Fibroblast of lung (primary cell): ENCODE measurements at regions not wholly inside any gene's neighbourhood (a gene's known extent, or its start where the extent isn't known, plus 50 kb on each side); places are given as distances from the start of the nearest gene placed in this dataset.

Source experiments
- DNase-seq, 2 donors: peaks; one replicate each; pipeline versions ENCODE4 v3.0.0 to v3.0.0-alpha.2; 2010; ENCODE audit warnings: low read depth in 2 of 2
- H2AFZ ChIP-seq: 2 replicates; pipeline ENCODE4 v1.5.1; 2012; ENCODE audit warnings: low read length, control low read depth, inconsistent platforms
- H3K27ac ChIP-seq: 2 replicates; pipeline ENCODE4 v1.5.1; 2011; ENCODE audit warnings: low read length, control low read depth; ENCODE audit not compliant: insufficient read depth
- H3K27me3 ChIP-seq: 2 replicates; pipeline ENCODE4 v1.5.1; 2011; ENCODE audit warnings: mild to moderate bottlenecking, low read length; ENCODE audit not compliant: control insufficient read depth, insufficient read depth
- H3K36me3 ChIP-seq: 2 replicates; pipeline ENCODE4 v1.5.1; 2011; ENCODE audit warnings: low read length; ENCODE audit not compliant: control insufficient read depth, insufficient read depth
- H3K4me1 ChIP-seq: 2 replicates; pipeline ENCODE4 v1.5.1; 2011; ENCODE audit warnings: low read length; ENCODE audit not compliant: control insufficient read depth, insufficient read depth; ENCODE audit errors: extremely low read depth
- H3K4me2 ChIP-seq: 2 replicates; pipeline ENCODE4 v1.5.1; 2011; ENCODE audit warnings: low read length, control low read depth; ENCODE audit not compliant: insufficient read depth; ENCODE audit errors: extremely low read depth
- H3K4me3 ChIP-seq, 4 experiments: fragments of 200-600 bp in 1 of 4; sonication (generic) in 1 of 4; replicated peaks in 1 of 4; 2 replicates each; pipeline ENCODE4 v1.5.1; 2011 to 2016; ENCODE audit warnings: low read length in 4 of 4, low read depth in 3 of 4, mild to moderate bottlenecking in 3 of 4, control low read depth in 2 of 4, inconsistent platforms in 1 of 4, mixed read lengths in 1 of 4; ENCODE audit not compliant: insufficient read depth in 1 of 4; ENCODE audit errors: control extremely low read depth in 1 of 4
- H3K79me2 ChIP-seq: 2 replicates; pipeline ENCODE4 v1.5.1; 2012; ENCODE audit warnings: mild to moderate bottlenecking, low read length, inconsistent platforms; ENCODE audit not compliant: control insufficient read depth, insufficient read depth
- H3K9ac ChIP-seq: 2 replicates; pipeline ENCODE4 v1.5.1; 2011; ENCODE audit warnings: mild to moderate bottlenecking, low read length, control low read depth; ENCODE audit not compliant: insufficient read depth
- H3K9me3 ChIP-seq: 2 replicates; pipeline ENCODE4 v1.5.1; 2012; ENCODE audit warnings: low read depth, low read length; ENCODE audit not compliant: control insufficient read depth, insufficient read depth
- H4K20me1 ChIP-seq: 2 replicates; pipeline ENCODE4 v1.5.1; 2011; ENCODE audit warnings: low read length; ENCODE audit not compliant: control insufficient read depth, insufficient read depth; ENCODE audit errors: extremely low read depth
- EZH2 ChIP-seq: IDR thresholded peaks from 2 replicates; pipeline ENCODE4 v1.5.1; 2012; ENCODE audit warnings: low read length, control low read depth, mild to moderate bottlenecking; ENCODE audit errors: missing control alignments
- TF ChIP-seq, protein P1 (sequence below), 2 donors: IDR thresholded peaks in 1 of 2; conservative IDR thresholded peaks in 1 of 2; 1 replicate in 1 of 2; 2 replicates in 1 of 2; pipeline ENCODE4 v1.5.1; 2011 to 2012; ENCODE audit warnings: low read length in 2 of 2, control low read depth in 1 of 2, inconsistent platforms in 1 of 2, low read depth in 1 of 2, mild to moderate bottlenecking in 1 of 2

- H3K9ac ChIP-seq = no peak overlapping the region
These were observed 333.2 kb upstream of the CHORDC1 start for GRCh38 chr11:90556026-90556425.

GRCh38 chr11:90555477-90555876, 332.6 kb upstream of the CHORDC1 start:
- H3K27me3 ChIP-seq = no peaks in the 10 kb centered on the region
- no peak overlapping the region for H3K4me3 ChIP-seq
- no peak overlapping the region for H3K4me2 ChIP-seq
- H3K36me3 ChIP-seq = no peaks in the 10 kb centered on the region
- H4K20me1 ChIP-seq = no peaks in the 10 kb centered on the region
- H3K9ac ChIP-seq = no peak overlapping the region
- H3K27ac ChIP-seq = no peak overlapping the region
- no peak for DNase-seq
- no peaks in the 10 kb centered on the region for H3K79me2 ChIP-seq
- H2AFZ ChIP-seq = no peak overlapping the region
- H3K9me3 ChIP-seq = no peaks in the 10 kb centered on the region
- no peak for TF ChIP-seq EZH2
- TF ChIP-seq, protein P1, sequence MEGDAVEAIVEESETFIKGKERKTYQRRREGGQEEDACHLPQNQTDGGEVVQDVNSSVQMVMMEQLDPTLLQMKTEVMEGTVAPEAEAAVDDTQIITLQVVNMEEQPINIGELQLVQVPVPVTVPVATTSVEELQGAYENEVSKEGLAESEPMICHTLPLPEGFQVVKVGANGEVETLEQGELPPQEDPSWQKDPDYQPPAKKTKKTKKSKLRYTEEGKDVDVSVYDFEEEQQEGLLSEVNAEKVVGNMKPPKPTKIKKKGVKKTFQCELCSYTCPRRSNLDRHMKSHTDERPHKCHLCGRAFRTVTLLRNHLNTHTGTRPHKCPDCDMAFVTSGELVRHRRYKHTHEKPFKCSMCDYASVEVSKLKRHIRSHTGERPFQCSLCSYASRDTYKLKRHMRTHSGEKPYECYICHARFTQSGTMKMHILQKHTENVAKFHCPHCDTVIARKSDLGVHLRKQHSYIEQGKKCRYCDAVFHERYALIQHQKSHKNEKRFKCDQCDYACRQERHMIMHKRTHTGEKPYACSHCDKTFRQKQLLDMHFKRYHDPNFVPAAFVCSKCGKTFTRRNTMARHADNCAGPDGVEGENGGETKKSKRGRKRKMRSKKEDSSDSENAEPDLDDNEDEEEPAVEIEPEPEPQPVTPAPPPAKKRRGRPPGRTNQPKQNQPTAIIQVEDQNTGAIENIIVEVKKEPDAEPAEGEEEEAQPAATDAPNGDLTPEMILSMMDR (conservative IDR thresholded peaks at IDR 0.05 in 1 of 2, IDR thresholded peaks at IDR 0.05 in 1 of 2; ENCODE audit: low read depth in 1 of 2, low read length in 2 of 2) = no peak
- H3K4me1 ChIP-seq = no peaks in the 10 kb centered on the region

More at GRCh38 chr11:90556026-90556425, 333.2 kb upstream of the CHORDC1 start:
- Histone ChIP-seq H3K36me3 (no peaks in the 10 kb centered on the region), H3K4me3 (no peak overlapping the region), H3K9me3 (no peaks in the 10 kb centered on the region), H2AFZ (no peak overlapping the region), H3K4me2 (no peak overlapping the region), H3K27me3 (no peaks in the 10 kb centered on the region), H4K20me1 (no peaks in the 10 kb centered on the region), H3K27ac (no peak overlapping the region), H3K79me2 (no peaks in the 10 kb centered on the region), H3K4me1 (no peaks in the 10 kb centered on the region)
- TF ChIP-seq EZH2 = no peak
- TF ChIP-seq, protein P1 (conservative IDR thresholded peaks at IDR 0.05 in 1 of 2, IDR thresholded peaks at IDR 0.05 in 1 of 2; ENCODE audit: low read depth in 1 of 2, low read length in 2 of 2) = no peak
- DNase-seq = no peak

DNA sequence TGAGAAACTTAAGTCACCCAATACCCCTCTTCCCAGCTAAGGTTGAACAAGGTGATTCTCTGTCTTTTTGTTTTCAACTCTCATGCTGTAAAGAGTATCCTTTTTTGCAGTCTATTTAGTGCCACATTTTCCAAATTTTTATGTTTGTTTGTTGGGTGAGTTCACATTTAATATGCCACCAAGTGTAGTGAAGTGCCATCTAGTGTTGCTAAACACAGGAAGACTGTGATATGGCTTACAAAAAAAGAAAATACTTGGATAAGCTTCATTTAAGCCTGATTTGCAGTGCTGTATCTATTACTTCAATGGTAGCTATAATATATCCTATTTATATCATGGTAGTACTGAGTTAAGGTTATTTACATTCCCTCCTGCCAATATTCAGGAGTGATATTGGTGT, 319.2 kb upstream of the CHORDC1 start:
- H3K27me3 ChIP-seq = no peaks in the 10 kb centered on the region
- no peak overlapping the region for H2AFZ ChIP-seq
- no peak overlapping the region for H3K4me2 ChIP-seq
- no peak overlapping the region for H3K4me3 ChIP-seq
- no peaks in the 10 kb centered on the region for H3K36me3 ChIP-seq
- no peak overlapping the region for H3K9ac ChIP-seq
- no peaks in the 10 kb centered on the region for H4K20me1 ChIP-seq
- no peak for DNase-seq
- no peaks in the 10 kb centered on the region for H3K79me2 ChIP-seq
- no peak for TF ChIP-seq EZH2
- TF ChIP-seq, protein P1 (conservative IDR thresholded peaks at IDR 0.05 in 1 of 2, IDR thresholded peaks at IDR 0.05 in 1 of 2; ENCODE audit: low read depth in 1 of 2, low read length in 2 of 2) = no peak
- H3K4me1 ChIP-seq = no peaks in the 10 kb centered on the region
- H3K9me3 ChIP-seq = no peaks in the 10 kb centered on the region
- H3K27ac ChIP-seq = no peak overlapping the region
